ENCODE measurements at regions not wholly inside any gene's neighbourhood (a gene's known extent, or its start where the extent isn't known, plus 50 kb on each side); places are given as distances from the start of the nearest gene placed in this dataset.
A peak's percentile ranks its signal among the peaks of the same experiment; 100 is the strongest.

DNA sequence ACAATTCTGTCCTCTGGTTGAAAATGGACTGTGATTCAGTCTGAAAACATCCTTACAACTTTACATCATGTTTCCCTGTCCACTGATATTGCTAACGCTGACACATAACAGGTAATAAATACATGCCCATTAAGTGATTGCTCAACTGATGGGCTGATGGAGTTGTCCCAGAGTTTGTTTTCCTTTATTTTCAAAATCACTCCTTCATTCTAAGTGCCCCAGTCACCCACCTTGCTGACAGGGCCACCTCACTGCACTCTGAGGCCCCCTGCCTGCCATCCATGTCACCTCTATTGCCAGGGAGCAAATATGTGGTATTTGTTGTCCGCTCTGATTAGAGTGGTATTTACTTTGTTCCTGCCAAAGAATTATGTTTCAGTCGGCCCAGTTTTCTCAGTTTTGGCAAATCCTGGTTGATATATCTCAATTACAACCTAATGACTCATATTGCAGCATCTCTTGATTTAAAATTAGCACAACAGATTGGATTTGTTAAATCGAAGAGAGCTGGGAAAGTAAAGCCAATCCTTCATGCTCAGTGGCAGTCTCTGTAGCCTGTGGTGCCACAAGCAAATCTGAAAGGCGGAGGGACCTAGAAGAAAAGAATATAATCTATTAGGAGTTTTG is 105.1 kb downstream of the RDH14 start:
- H3K4me1 ChIP-seq (replicated peaks in 1 of 2): peaks cover 17 to 18% of the 10 kb centered on the region in 2 donors
- H3K4me3 ChIP-seq: no peak overlapping the region
- 0 to 79% (median 54%) methylated on average over 1 to 4 of the region's 5 CpGs for WGBS, 10 experiments
- in situ Hi-C loops (cut with MboI; ENCODE audit: low pct_unique_long_range_greater_than_20kb in 2 of 9, low sequenced_read_pairs in 9 of 9, unreplicated experiment in 9 of 9): no loop called here
- H3K27ac ChIP-seq: peak overlapping the region in 1 of 2 donors; percentile 30
- peak in 6 of 8 experiments; percentile 24 to 91 (median 60) for ATAC-seq (replicated peaks in 6 of 8)

DNA sequence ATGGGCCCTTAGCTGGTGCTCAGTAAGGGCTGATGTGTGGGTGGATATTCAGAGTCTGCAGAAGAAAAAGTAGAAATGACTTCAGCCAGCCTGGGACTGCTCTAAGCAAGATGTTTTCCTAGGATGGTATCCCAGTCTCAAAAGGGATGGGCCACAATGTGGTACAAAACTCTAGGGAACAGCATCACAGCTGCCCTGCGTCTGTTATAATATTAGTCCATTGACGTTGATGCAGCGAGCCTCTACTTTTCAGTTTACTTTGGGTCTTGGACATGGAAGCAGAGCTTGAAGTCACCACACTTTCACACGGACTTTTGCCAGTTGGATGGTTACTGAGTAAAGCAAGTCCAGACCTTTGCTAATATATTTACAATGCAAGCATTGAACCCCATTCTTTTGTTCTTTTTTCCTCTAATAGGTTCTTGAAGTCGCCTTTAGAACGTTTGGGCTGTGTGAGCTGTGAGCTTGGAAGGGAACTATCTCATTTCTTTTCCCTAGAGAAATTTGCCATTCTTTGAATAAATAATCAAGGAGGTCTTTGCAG is 105.7 kb downstream of the RDH14 start:
- in situ Hi-C loops (cut with MboI; ENCODE audit: low pct_unique_long_range_greater_than_20kb in 2 of 9, low sequenced_read_pairs in 9 of 9, unreplicated experiment in 9 of 9): no loop called here

DNA sequence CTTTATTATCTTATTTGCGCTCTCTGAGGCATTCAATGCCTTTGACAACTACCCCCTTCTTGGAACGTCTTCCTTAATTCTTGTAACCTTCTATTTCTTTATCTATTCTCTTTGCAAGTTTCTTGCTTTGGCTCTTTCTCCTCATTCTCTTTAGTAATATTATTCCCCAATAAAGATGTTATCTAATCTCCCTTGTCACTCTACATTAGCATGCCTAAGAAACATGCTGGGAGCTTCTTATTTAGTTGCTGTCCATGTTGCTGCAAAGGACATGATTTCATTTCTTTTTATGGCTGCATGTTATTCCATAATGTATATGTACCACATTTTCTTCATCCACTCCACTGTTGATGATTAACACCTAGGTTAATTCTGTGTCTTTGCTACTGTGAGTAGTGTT is 113.7 kb downstream of the RDH14 start:
- in situ Hi-C loops (cut with MboI; ENCODE audit: low pct_unique_long_range_greater_than_20kb in 2 of 9, low sequenced_read_pairs in 9 of 9, unreplicated experiment in 9 of 9): loop anchor here in 4 of 9 experiments (25.0 kb wide), 2 partner anchors 916 to 1416 kb away; partner anchors contain the start of gene OSR1 (in 3 of the 4)
- ATAC-seq (replicated peaks in 6 of 8): no peak
- Histone ChIP-seq H3K4me1 (replicated peaks in 1 of 2) (no peaks in the 10 kb centered on the region), H3K27ac (no peak overlapping the region), H3K4me3 (no peak overlapping the region)
- 33 to 100% (median 87%) methylated on average over 1 to 2 of the region's 2 CpGs; no CpG with 5 or more reads in 1 of the 10 experiments for WGBS, 10 experiments

More for the DNA sequence above, 105.7 kb downstream of the RDH14 start:
- peaks cover 17 to 18% of the 10 kb centered on the region in 2 donors for H3K4me1 ChIP-seq (replicated peaks in 1 of 2)
- 0 to 90% (median 62%) methylated on average over 2 to 6 of the region's 6 CpGs; no CpG with 5 or more reads in 1 of the 10 experiments for WGBS, 10 experiments
- no peak overlapping the region for H3K27ac ChIP-seq
- no peak overlapping the region for H3K4me3 ChIP-seq
- no peak for ATAC-seq (replicated peaks in 6 of 8)

DNA sequence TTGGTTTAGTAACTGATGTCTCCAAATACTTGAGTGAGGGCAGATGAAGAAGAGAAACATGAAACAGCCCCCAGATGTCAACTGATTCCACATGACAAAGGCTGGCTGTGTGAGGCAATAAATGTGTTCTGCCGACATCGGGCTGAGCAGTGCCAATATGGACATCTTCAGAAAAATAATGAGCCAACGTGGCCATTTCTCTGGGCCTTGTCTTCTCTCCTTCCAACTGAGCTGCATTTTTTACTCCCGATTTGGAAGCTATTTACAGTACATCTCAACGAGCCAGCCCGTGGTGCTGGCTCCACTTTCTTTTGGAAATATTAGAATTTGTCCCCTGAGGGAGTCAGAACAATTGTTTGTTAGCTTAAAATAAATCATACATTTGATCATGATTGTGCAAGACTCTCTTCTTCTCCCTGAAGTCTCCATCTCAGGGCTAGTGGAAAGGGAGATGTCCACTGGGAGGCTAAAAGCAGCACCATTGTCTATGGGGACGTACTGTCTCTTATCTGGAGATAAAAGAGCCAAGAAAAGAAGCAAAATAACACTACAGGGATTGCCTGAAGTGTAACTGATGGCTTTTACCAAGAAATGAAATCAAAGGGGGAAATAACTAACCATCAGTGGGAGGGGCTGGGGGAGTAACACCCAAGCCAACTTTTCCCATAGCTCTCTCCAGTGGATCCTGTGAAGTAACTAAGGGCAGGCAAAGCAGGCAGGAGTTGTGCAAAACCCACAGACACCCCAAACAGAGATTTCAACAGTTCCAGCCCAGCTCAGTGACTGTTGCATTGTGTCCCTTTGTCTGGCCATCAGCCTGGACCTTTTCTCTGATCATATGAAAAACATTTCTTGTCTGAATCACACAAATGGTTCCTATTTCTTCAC is 114.8 kb downstream of the RDH14 start:
- Histone ChIP-seq H3K27ac (no peak overlapping the region), H3K4me1 (replicated peaks in 1 of 2) (no peaks in the 10 kb centered on the region), H3K4me3 (no peak overlapping the region)
- in situ Hi-C loops (cut with MboI; ENCODE audit: low pct_unique_long_range_greater_than_20kb in 2 of 9, low sequenced_read_pairs in 9 of 9, unreplicated experiment in 9 of 9): loop anchor here in 4 of 9 experiments (25.0 kb wide), 2 partner anchors 917 to 1417 kb away; partner anchors contain the start of gene OSR1 (in 3 of the 4)
- WGBS, 10 experiments: 0 to 94% (median 58%) methylated on average over 1 to 6 of the region's 7 CpGs; no CpG with 5 or more reads in 1 of the 10 experiments
- ATAC-seq (replicated peaks in 6 of 8): no peak

DNA sequence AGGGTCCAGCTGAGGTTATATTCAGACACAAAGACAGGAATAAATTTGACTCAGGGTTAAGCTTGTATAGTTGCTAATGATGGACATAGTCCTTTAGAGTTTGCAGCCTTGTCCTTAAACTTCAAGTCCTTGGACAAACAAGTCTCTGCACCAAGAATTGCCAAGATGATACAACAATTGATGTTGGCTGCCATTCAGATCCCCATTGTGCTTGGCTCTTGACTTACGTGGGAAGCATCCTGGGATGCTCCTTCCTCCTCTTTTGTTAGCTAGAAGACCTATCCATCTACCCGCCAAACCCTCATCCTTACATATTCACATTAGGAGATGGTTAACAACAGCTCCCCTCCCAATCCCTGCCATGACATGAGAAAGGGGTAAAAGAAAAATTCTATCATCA is 115.6 kb downstream of the RDH14 start:
- Histone ChIP-seq H3K4me1 (replicated peaks in 1 of 2) (no peaks in the 10 kb centered on the region), H3K4me3 (no peak overlapping the region), H3K27ac (no peak overlapping the region)
- in situ Hi-C loops (cut with MboI; ENCODE audit: low pct_unique_long_range_greater_than_20kb in 2 of 9, low sequenced_read_pairs in 9 of 9, unreplicated experiment in 9 of 9): loop anchor here in 4 of 9 experiments (25.0 kb wide), 2 partner anchors 917 to 1417 kb away; partner anchors contain the start of gene OSR1 (in 3 of the 4)
- no peak for ATAC-seq (replicated peaks in 6 of 8)
- WGBS, 10 experiments: 30 to 83% (median 55%) methylated on average over 1 to 2 of the region's 2 CpGs; no CpG with 5 or more reads in 3 of the 10 experiments

DNA sequence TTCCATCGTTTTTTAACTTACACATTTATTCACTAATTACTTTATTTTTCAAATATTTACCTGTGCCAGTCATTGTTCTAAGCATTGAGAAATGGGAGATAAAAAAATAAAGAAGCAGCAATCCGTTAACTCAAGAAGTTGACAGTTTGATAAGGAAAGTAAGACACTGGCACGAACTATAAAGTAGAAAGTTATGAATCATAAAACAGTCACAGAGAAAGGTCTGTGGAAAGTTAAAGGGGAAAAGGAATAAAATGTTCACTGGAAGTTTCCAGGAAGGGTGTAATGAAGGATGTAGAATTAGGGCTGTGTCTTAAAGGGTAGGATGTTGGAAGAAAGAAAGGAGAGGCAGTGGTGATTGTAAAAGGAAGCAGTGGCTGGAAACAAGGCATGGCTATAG is 118.9 kb downstream of the RDH14 start:
- ATAC-seq (replicated peaks in 6 of 8): no peak
- Histone ChIP-seq H3K4me3 (no peak overlapping the region), H3K4me1 (replicated peaks in 1 of 2) (no peaks in the 10 kb centered on the region), H3K27ac (no peak overlapping the region)
- in situ Hi-C loops (cut with MboI; ENCODE audit: low pct_unique_long_range_greater_than_20kb in 2 of 9, low sequenced_read_pairs in 9 of 9, unreplicated experiment in 9 of 9): loop anchor here in 4 of 9 experiments (25.0 kb wide), 2 partner anchors 921 to 1421 kb away; partner anchors contain the start of gene OSR1 (in 3 of the 4)
- 37 to 100% (median 81%) methylated on average over 1 to 3 of the region's 3 CpGs for WGBS, 10 experiments

DNA sequence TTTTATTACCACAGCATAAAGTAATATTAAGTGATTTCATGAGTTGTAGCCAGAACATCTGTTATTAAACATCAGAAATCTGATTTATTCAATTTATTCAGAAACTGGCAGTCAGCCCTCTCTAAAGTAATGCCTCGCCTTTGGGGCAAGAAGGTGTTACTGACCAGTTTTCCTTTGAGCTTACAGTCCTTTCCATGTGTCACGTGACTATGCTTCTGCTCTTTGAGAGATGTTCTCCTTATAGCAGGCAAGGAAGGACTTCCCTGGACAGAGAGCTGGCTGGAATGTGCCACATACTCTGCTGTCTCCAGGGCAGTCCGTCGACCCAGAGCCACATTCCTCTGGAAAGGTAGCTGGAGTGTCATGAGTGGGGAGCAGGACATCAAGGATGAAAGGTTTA is 119.7 kb downstream of the RDH14 start:
- no peak for ATAC-seq (replicated peaks in 6 of 8)
- 40 to 100% (median 60%) methylated on average over 2 to 3 of the region's 4 CpGs; no CpG with 5 or more reads in 5 of the 10 experiments for WGBS, 10 experiments
- no peak overlapping the region for H3K4me3 ChIP-seq
- H3K27ac ChIP-seq: no peak overlapping the region
- in situ Hi-C loops (cut with MboI; ENCODE audit: low pct_unique_long_range_greater_than_20kb in 2 of 9, low sequenced_read_pairs in 9 of 9, unreplicated experiment in 9 of 9): loop anchor here in 4 of 9 experiments (25.0 kb wide), 2 partner anchors 922 to 1422 kb away; partner anchors contain the start of gene OSR1 (in 3 of the 4)
- H3K4me1 ChIP-seq (replicated peaks in 1 of 2): no peaks in the 10 kb centered on the region

DNA sequence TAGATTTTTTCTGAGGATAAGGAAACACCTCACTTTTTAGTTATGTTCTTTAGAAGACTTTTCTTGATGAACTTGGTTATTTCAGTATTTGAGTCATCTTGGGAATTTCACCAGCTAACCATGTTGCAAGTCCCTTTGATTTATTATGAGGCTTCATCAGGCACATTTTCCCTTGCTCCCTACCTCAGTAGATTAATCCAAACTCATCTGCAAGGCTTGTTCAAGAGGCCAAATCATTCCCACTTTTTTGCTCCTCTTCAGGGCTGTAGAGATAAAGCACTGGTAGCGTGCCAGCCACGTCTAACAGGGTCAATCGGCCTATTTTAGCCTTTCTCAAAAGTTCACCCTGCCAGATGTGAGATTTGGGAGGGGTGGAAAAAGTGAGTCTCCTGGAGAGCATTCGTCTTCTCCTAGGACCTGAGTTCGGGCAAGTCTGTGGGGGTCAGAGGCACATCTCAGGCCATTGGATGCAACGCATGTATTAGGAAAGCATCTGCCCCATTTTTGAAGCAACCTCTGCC is 120.3 kb downstream of the RDH14 start:
- Histone ChIP-seq H3K27ac (no peak overlapping the region), H3K4me3 (no peak overlapping the region), H3K4me1 (replicated peaks in 1 of 2) (no peaks in the 10 kb centered on the region)
- in situ Hi-C loops (cut with MboI; ENCODE audit: low pct_unique_long_range_greater_than_20kb in 2 of 9, low sequenced_read_pairs in 9 of 9, unreplicated experiment in 9 of 9): loop anchor here in 4 of 9 experiments (25.0 kb wide), 2 partner anchors 922 to 1422 kb away; partner anchors contain the start of gene OSR1 (in 3 of the 4)
- no peak for ATAC-seq (replicated peaks in 6 of 8)
- 60 to 100% (median 78%) methylated on average over 2 to 6 of the region's 6 CpGs; no CpG with 5 or more reads in 6 of the 10 experiments for WGBS, 10 experiments

DNA sequence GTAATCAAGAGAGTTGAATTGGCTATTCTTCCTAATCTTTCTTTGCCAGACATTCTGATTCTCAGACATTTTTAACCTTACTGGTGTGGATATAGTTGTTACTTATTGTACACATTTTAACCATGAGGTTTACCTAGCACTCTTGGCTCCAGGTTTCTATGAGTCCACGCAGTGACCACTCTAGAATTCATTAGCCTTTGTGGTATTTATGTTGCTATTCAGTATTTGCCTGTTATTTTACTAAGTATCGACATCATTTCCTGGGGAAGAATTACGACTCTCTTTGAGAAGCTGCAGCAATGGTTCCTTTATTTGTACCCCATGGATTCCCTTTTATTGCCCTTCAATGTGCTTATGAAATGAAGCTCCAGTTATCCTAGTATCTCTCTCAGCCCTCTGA is 120.7 kb downstream of the RDH14 start:
- Histone ChIP-seq H3K4me3 (no peak overlapping the region), H3K4me1 (replicated peaks in 1 of 2) (no peaks in the 10 kb centered on the region), H3K27ac (no peak overlapping the region)
- WGBS, 10 experiments: 63 to 94% (median 70%) methylated on average over 2 to 3 of the region's 3 CpGs; no CpG with 5 or more reads in 1 of the 10 experiments
- in situ Hi-C loops (cut with MboI; ENCODE audit: low pct_unique_long_range_greater_than_20kb in 2 of 9, low sequenced_read_pairs in 9 of 9, unreplicated experiment in 9 of 9): loop anchor here in 4 of 9 experiments (25.0 kb wide), 2 partner anchors 923 to 1423 kb away; partner anchors contain the start of gene OSR1 (in 3 of the 4)
- no peak for ATAC-seq (replicated peaks in 6 of 8)

DNA sequence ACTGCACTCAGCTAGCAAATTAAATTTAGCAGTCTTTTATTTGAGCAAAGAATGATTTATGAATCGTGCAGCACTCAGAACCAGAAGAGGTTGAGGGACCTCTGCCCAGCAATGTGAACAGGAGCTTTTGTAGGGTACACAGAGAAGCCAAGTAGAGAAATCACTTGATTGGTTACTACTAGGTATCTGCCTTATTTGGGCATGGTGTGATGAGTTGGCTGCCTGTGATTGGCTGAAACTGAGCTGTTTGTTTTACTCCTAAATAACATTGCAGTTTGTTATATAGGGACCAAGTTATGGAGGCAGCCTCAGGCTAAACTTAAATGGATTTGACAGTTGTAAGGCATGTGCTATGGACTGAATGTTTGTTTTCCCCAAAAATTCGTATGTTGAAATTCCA is 122.5 kb downstream of the RDH14 start:
- Histone ChIP-seq H3K27ac (no peak overlapping the region), H3K4me1 (replicated peaks in 1 of 2) (peaks cover 2 to 5% of the 10 kb centered on the region in 2 donors), H3K4me3 (no peak overlapping the region)
- WGBS, 10 experiments: 14 to 100% (median 77%) methylated on average over 1 to 2 of the region's 2 CpGs; no CpG with 5 or more reads in 2 of the 10 experiments
- ATAC-seq (replicated peaks in 6 of 8): no peak
- in situ Hi-C loops (cut with MboI; ENCODE audit: low pct_unique_long_range_greater_than_20kb in 2 of 9, low sequenced_read_pairs in 9 of 9, unreplicated experiment in 9 of 9): loop anchor here in 4 of 9 experiments (25.0 kb wide), 2 partner anchors 924 to 1424 kb away; partner anchors contain the start of gene OSR1 (in 3 of the 4)

DNA sequence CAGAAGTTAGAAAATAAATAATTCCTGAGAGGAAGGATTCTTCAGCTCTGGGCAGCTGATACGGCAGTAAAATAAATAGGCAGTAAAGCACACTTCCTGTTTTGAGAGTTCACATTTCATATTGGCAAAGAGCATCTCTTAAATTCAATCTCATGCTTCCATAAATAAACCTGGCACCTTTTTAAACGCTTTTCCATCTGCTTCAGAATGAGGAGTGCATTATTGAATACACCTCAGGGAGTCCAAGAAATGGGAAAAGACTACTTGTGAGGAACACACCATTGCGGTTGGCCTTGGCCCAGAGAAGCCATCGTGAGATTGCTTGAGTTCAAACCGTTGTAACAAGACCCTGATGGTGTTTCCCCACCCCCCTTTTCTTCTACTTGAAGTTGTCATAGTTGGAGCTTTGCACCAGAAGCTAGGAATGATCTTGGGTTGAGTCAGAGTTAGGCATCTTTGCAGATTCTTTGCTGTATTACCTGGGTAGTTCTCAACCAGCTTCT is 123.9 kb downstream of the RDH14 start:
- in situ Hi-C loops (cut with MboI; ENCODE audit: low pct_unique_long_range_greater_than_20kb in 2 of 9, low sequenced_read_pairs in 9 of 9, unreplicated experiment in 9 of 9): loop anchor here in 4 of 9 experiments (25.0 kb wide), 2 partner anchors 926 to 1426 kb away; partner anchors contain the start of gene OSR1 (in 3 of the 4)
- Histone ChIP-seq H3K27ac (no peak overlapping the region), H3K4me3 (no peak overlapping the region), H3K4me1 (replicated peaks in 1 of 2) (peaks cover 8 to 10% of the 10 kb centered on the region in 2 donors)
- ATAC-seq (replicated peaks in 6 of 8): no peak
- 13 to 100% (median 63%) methylated on average over 1 to 5 of the region's 5 CpGs for WGBS, 10 experiments
